Brain microvascular endothelial cell (primary cell): ENCODE measurements at regions not wholly inside any gene's neighbourhood (a gene's known extent, or its start where the extent isn't known, plus 50 kb on each side); places are given as distances from the start of the nearest gene placed in this dataset.
A peak's percentile ranks its signal among the peaks of the same experiment; 100 is the strongest.

Experiments
- DNase-seq: peaks from one replicate; pipeline ENCODE4 v3.0.0-alpha.2; 2020
- H3K27ac ChIP-seq: fragments of 250-450 bp; sonication (Bioruptor Pico); 2 replicates; pipeline ENCODE4 v1.5.1; 2020; ENCODE audit warnings: mild to moderate bottlenecking, moderate library complexity
- H3K27me3 ChIP-seq: fragments of 250-450 bp; sonication (Bioruptor Pico); replicated peaks from 2 replicates; pipeline ENCODE4 v1.5.1; 2020; ENCODE audit warnings: mild to moderate bottlenecking
- H3K36me3 ChIP-seq: fragments of 250-450 bp; sonication (Bioruptor Pico); replicated peaks from 2 replicates; pipeline ENCODE4 v1.5.1; 2020; ENCODE audit warnings: mild to moderate bottlenecking
- H3K4me3 ChIP-seq: 2 replicates; pipeline ENCODE4 v1.5.1; 2011; ENCODE audit warnings: low read depth, mild to moderate bottlenecking, control low read depth, low read length, moderate library complexity
- CTCF ChIP-seq: IDR thresholded peaks from 2 replicates; pipeline ENCODE4 v1.5.1; 2011; ENCODE audit warnings: low read depth, mild to moderate bottlenecking, moderate library complexity, low read length, control low read depth, inconsistent platforms; ENCODE audit errors: missing control alignments
- in situ Hi-C: cut with HindIII; loops from 2 replicates; pipeline ENCODE4 v1.10.0; 2017; ENCODE audit warnings: low sequenced_read_pairs, low pct_ligation_motif_present

GRCh38 chr2:183248866-183249567 lies 124.8 kb downstream of the NUP35 start:
- peak; percentile 4 for DNase-seq
- H3K27ac ChIP-seq: no peak overlapping the region
- no peaks in the 10 kb centered on the region for H3K27me3 ChIP-seq
- H3K36me3 ChIP-seq: no peaks in the 10 kb centered on the region
- in situ Hi-C loops: no loop called here
- no peak overlapping the region for H3K4me3 ChIP-seq
- TF ChIP-seq CTCF: peak; percentile 33

DNA sequence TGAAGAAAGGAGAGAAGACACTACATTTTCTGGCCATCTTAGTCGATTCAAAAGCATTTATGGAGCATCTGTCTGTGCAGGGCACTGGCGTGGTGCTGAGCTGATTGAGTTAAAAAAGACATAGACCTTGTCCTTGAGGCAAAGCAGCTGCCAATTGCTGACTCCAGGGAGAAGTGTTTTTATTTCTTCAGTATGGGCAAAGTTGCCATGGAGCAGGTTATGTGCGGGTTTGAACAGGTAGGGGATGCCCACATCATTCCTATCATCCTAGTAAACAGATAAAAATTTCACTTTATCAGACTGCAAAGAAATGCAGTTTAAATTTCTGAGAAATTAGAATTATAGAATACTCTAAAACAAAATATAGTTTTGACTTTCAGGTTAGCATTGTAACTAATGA lies 125.8 kb downstream of the NUP35 start:
- TF ChIP-seq CTCF: no peak
- Histone ChIP-seq H3K36me3 (no peaks in the 10 kb centered on the region), H3K27me3 (no peaks in the 10 kb centered on the region), H3K4me3 (no peak overlapping the region), H3K27ac (no peak overlapping the region)
- no peak for DNase-seq
- in situ Hi-C loops: no loop called here

DNA sequence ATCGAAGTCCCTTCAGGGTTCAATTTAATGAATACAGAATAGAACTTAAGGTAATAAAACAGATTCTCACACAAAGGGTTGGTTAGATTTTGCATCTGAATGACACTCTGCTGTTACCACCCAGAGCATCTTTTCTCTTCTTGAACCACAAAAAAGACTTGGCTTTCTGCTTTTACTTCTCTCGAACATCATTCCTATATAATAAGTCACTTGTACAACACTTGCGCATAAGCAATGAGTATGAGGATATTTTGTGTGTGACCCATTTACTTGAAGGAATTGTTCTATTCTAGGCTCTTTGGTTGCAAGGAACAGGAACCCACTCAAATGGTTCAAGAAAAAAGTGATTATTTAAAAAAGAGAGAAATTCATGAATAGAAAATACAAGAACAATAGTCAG lies 126.2 kb downstream of the NUP35 start:
- Histone ChIP-seq H3K4me3 (no peak overlapping the region), H3K27ac (no peak overlapping the region), H3K27me3 (no peaks in the 10 kb centered on the region), H3K36me3 (no peaks in the 10 kb centered on the region)
- in situ Hi-C loops: no loop called here
- TF ChIP-seq CTCF: no peak
- DNase-seq: no peak

DNA sequence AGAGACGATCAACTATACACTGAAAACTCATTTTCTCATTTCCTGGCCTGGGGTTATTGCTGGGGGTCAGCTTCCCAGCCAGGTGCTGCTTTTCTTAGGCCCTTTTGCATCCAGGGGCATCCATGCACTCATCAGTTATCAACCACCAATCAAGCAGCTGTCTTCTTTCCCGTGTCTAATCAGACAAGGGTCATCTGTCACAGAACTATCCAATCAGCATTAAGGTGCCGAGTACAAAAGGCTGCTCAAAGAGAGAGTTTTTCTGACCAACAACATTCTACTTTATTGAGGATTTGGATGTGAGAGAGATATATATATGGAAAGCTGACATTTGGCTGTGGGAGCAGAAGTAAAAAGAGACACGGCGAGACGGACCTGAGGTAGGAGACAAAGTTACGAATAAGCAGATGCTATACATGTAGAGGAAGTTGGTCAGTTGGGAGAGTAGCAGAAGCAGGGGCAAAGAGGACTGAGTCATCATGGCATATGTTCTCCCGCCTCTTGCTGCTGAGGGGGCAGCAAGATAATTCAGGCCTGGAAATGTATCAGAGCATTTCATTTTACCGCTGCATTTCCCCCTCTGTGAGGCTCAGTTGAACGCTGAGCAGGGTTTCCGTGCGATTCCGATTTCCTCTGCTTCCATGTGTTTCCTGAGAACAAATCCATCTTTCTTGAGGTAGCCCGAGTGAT lies 129.3 kb downstream of the NUP35 start:
- no peak for DNase-seq
- no peak overlapping the region for H3K4me3 ChIP-seq
- no peak for TF ChIP-seq CTCF
- H3K27ac ChIP-seq: no peak overlapping the region
- no peaks in the 10 kb centered on the region for H3K27me3 ChIP-seq
- H3K36me3 ChIP-seq: no peaks in the 10 kb centered on the region
- in situ Hi-C loops: no loop called here

GRCh38 chr2:183255411-183255810 lies 131.2 kb downstream of the NUP35 start:
- Histone ChIP-seq H3K4me3 (no peak overlapping the region), H3K36me3 (no peaks in the 10 kb centered on the region), H3K27me3 (no peaks in the 10 kb centered on the region), H3K27ac (no peak overlapping the region)
- in situ Hi-C loops: no loop called here
- no peak for DNase-seq
- no peak for TF ChIP-seq CTCF
